ENCODE measurements at regions not wholly inside any gene's neighbourhood (a gene's known extent, or its start where the extent isn't known, plus 50 kb on each side); places are given as distances from the start of the nearest gene placed in this dataset.

DNA sequence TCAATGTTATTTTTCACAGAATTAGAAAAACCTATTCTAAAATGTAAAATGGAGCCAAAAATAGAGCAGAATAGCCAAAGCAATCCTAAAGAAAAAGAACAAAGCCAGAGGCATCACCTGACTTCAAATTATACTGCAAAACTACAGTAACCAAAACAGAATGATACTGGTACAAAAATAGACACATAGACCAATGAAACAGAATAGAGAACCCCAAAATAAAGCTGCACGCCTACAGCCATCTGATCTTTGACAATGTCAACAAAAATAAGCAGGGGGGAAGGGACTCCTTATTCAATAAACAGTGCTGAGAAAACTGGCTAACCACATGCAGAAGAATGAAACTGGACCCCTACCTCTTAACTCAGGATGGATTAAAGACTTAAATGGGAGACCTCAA is 65.8 kb upstream of the PDE4D start:
- Histone ChIP-seq H3K27me3 (ENCODE audit: control insufficient read depth, insufficient read depth, low read length, poor library complexity, severe bottlenecking) (no peaks in the 10 kb centered on the region), H3K4me1 (ENCODE audit: control insufficient read depth, insufficient read depth, low read length) (no peaks in the 10 kb centered on the region), H3K27ac (ENCODE audit: low read depth, low read length) (no peak overlapping the region), H3K9ac (ENCODE audit: extremely low read depth, low read length, poor library complexity, severe bottlenecking) (no peak overlapping the region), H3K4me3 (ENCODE audit: low read length) (no peak overlapping the region), H3K9me3 (ENCODE audit: control insufficient read depth, low read length) (no peaks in the 10 kb centered on the region), H3K36me3 (ENCODE audit: control insufficient read depth, insufficient read depth, low read length) (no peaks in the 10 kb centered on the region)
- Mint-ChIP-seq H3K4me3 (no peak overlapping the region), H3K27ac (no peak overlapping the region), H3K9me3 (no peaks in the 10 kb centered on the region), H3K27me3 (ENCODE audit: insufficient read depth) (no peaks in the 10 kb centered on the region), H3K36me3 (ENCODE audit: low read depth) (no peaks in the 10 kb centered on the region), H3K4me1 (no peaks in the 10 kb centered on the region)
- 88 to 100% methylated on average over 1 of the region's 1 CpG for WGBS, 2 experiments (ENCODE audit: insufficient coverage in 1 of 2, insufficient read length in 1 of 2)
- no peak for TF ChIP-seq CTCF (conservative IDR thresholded peaks at IDR 0.05)
- no peak for DNase-seq

DNA sequence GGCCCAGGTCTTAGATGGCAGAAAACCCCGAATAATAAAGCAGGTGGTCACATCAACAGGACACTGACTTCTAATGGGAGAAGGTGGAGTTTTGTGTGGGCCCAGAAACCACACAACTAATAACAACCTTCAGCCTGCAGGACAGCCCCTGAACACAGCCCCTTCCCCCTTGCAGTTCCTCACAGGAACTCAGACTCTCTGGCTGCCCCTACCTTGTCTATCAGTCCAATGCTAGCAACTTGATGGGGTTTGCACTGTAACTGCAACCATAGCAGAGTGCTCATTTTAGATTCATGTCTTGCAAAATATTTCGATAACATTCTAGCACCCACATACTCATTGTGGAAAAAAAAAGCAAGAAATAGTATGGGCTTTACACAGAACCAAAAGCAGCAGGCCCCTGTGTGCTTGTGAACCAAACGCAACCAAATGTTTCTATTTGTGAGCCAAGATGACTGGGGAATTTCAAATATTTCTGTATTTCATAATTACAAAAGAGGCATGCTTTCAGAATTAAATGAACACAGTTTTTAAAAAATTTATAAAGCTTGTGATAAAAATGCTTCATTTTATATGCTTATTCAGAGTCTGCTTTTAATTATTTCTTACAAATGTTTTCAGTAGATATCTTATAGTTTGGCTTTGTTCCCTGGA is 62.7 kb upstream of the PDE4D start:
- no peak for TF ChIP-seq CTCF (conservative IDR thresholded peaks at IDR 0.05)
- no peak for DNase-seq
- no peaks in the 10 kb centered on the region for H3K36me3 Mint-ChIP-seq (ENCODE audit: low read depth)
- no peaks in the 10 kb centered on the region for H3K9me3 Mint-ChIP-seq
- H3K27ac ChIP-seq (ENCODE audit: low read depth, low read length) = no peak overlapping the region
- no peaks in the 10 kb centered on the region for H3K4me1 Mint-ChIP-seq
- no peaks in the 10 kb centered on the region for H3K27me3 ChIP-seq (ENCODE audit: control insufficient read depth, insufficient read depth, low read length, poor library complexity, severe bottlenecking)
- H3K4me3 Mint-ChIP-seq = no peak overlapping the region
- H3K4me3 ChIP-seq (ENCODE audit: low read length) = no peak overlapping the region
- WGBS, 2 experiments (ENCODE audit: insufficient coverage in 1 of 2, insufficient read length in 1 of 2) = 89% methylated on average over 3 of the region's 3 CpGs; no CpG with 5 or more reads in 1 of the 2 experiments
- no peaks in the 10 kb centered on the region for H3K4me1 ChIP-seq (ENCODE audit: control insufficient read depth, insufficient read depth, low read length)
- no peaks in the 10 kb centered on the region for H3K27me3 Mint-ChIP-seq (ENCODE audit: insufficient read depth)
- no peak overlapping the region for H3K27ac Mint-ChIP-seq
- H3K9me3 ChIP-seq (ENCODE audit: control insufficient read depth, low read length) = no peaks in the 10 kb centered on the region
- H3K36me3 ChIP-seq (ENCODE audit: control insufficient read depth, insufficient read depth, low read length) = no peaks in the 10 kb centered on the region
- H3K9ac ChIP-seq (ENCODE audit: extremely low read depth, low read length, poor library complexity, severe bottlenecking) = no peak overlapping the region

GRCh38 chr5:59955241-59955640 is 61.7 kb upstream of the PDE4D start:
- H3K36me3 ChIP-seq (ENCODE audit: control insufficient read depth, insufficient read depth, low read length) = no peaks in the 10 kb centered on the region
- no peak for TF ChIP-seq CTCF (conservative IDR thresholded peaks at IDR 0.05)
- H3K4me1 ChIP-seq (ENCODE audit: control insufficient read depth, insufficient read depth, low read length) = no peaks in the 10 kb centered on the region
- H3K4me3 ChIP-seq (ENCODE audit: low read length) = no peak overlapping the region
- no peaks in the 10 kb centered on the region for H3K27me3 ChIP-seq (ENCODE audit: control insufficient read depth, insufficient read depth, low read length, poor library complexity, severe bottlenecking)
- Mint-ChIP-seq H3K9me3 (no peaks in the 10 kb centered on the region), H3K27me3 (ENCODE audit: insufficient read depth) (no peaks in the 10 kb centered on the region), H3K4me1 (no peaks in the 10 kb centered on the region), H3K36me3 (ENCODE audit: low read depth) (no peaks in the 10 kb centered on the region), H3K27ac (no peak overlapping the region), H3K4me3 (no peak overlapping the region)
- WGBS, 2 experiments (ENCODE audit: insufficient coverage in 1 of 2, insufficient read length in 1 of 2) = 84 to 100% methylated on average over 2 of the region's 2 CpGs
- no peak for DNase-seq
- H3K9ac ChIP-seq (ENCODE audit: extremely low read depth, low read length, poor library complexity, severe bottlenecking) = no peak overlapping the region
- no peak overlapping the region for H3K27ac ChIP-seq (ENCODE audit: low read depth, low read length)
- H3K9me3 ChIP-seq (ENCODE audit: control insufficient read depth, low read length) = no peaks in the 10 kb centered on the region
